Keratinocyte (primary cell): ENCODE measurements at regions not wholly inside any gene's neighbourhood (a gene's known extent, or its start where the extent isn't known, plus 50 kb on each side); places are given as distances from the start of the nearest gene placed in this dataset.

Experiments
- DNase-seq: peaks from one replicate; pipeline ENCODE4 v3.0.0-alpha.2; 2011; ENCODE audit warnings: low read depth, missing footprints, low spot score
- FAIRE-seq: peaks from 2 replicates; lab custom pipeline; 2011; peaks lifted over from hg19 to GRCh38; lab: Jason Lieb, UNC
- H2AFZ ChIP-seq: 2 replicates; pipeline ENCODE4 v1.6.0; 2012; ENCODE audit warnings: low read length, control low read depth, inconsistent platforms; ENCODE audit not compliant: control insufficient read depth
- H3K27ac ChIP-seq: 2 replicates; pipeline ENCODE4 v1.5.1; 2011; ENCODE audit warnings: low read length; ENCODE audit not compliant: control insufficient read depth, insufficient read depth
- H3K27me3 ChIP-seq: 3 replicates; pipeline ENCODE4 v1.6.0; 2011; ENCODE audit warnings: low read length; ENCODE audit not compliant: control insufficient read depth, insufficient read depth; ENCODE audit errors: extremely low read depth
- H3K36me3 ChIP-seq, 2 experiments: 2 replicates in 1 of 2; 3 replicates in 1 of 2; pipeline ENCODE4 v1.5.1; 2011; ENCODE audit warnings: low read length in 2 of 2, mild to moderate bottlenecking in 1 of 2; ENCODE audit not compliant: control insufficient read depth in 2 of 2, insufficient read depth in 2 of 2; ENCODE audit errors: extremely low read depth in 1 of 2
- H3K4me1 ChIP-seq: 3 replicates; pipeline ENCODE4 v1.5.1; 2011; ENCODE audit warnings: low read length; ENCODE audit not compliant: control insufficient read depth, insufficient read depth; ENCODE audit errors: extremely low read depth
- H3K4me2 ChIP-seq: 3 replicates; pipeline ENCODE4 v1.6.0; 2011; ENCODE audit warnings: low read depth, low read length; ENCODE audit not compliant: control insufficient read depth, insufficient read depth; ENCODE audit errors: extremely low read depth
- H3K4me3 ChIP-seq, 3 experiments: fragments of 200-600 bp in 1 of 3; sonication (generic) in 1 of 3; 2 replicates in 2 of 3; 3 replicates in 1 of 3; pipeline ENCODE4 v1.5.1; 2011 to 2016; ENCODE audit warnings: low read length in 3 of 3, mild to moderate bottlenecking in 3 of 3, control low read depth in 2 of 3, inconsistent platforms in 1 of 3, low read depth in 1 of 3, mixed read lengths in 1 of 3, mixed run types in 1 of 3, moderate library complexity in 1 of 3; ENCODE audit not compliant: control insufficient read depth in 2 of 3, insufficient read depth in 2 of 3; ENCODE audit errors: extremely low read depth in 1 of 3
- H3K79me2 ChIP-seq: 2 replicates; pipeline ENCODE4 v1.6.0; 2012; ENCODE audit warnings: low read length; ENCODE audit not compliant: control insufficient read depth, insufficient read depth
- H3K9ac ChIP-seq: 3 replicates; pipeline ENCODE4 v1.6.0; 2011; ENCODE audit warnings: low read length; ENCODE audit not compliant: control insufficient read depth, insufficient read depth; ENCODE audit errors: extremely low read depth
- H3K9me1 ChIP-seq: 3 replicates; pipeline ENCODE4 v1.6.0; 2011; ENCODE audit warnings: low read length; ENCODE audit not compliant: control insufficient read depth, insufficient read depth; ENCODE audit errors: extremely low read depth
- H3K9me3 ChIP-seq: 2 replicates; pipeline ENCODE4 v1.5.1; 2012; ENCODE audit warnings: low read depth, low read length; ENCODE audit not compliant: control insufficient read depth
- H4K20me1 ChIP-seq: 3 replicates; pipeline ENCODE4 v1.6.0; 2011; ENCODE audit warnings: low read length; ENCODE audit not compliant: control insufficient read depth, insufficient read depth; ENCODE audit errors: extremely low read depth
- EZH2 ChIP-seq: IDR thresholded peaks from one replicate; pipeline ENCODE4 v1.6.1; 2012; ENCODE audit warnings: inconsistent platforms, mild to moderate bottlenecking, low read length, moderate library complexity
- dilution Hi-C: fragments of 300-500 bp; cut with MboI; formaldehyde crosslinking; loops from one replicate; pipeline ENCODE4 v1.7.0; 2020; ENCODE audit warnings: low sequenced_read_pairs; ENCODE audit not compliant: extremely low pct_ligation_motif_present
- TF ChIP-seq, protein P1 (sequence below), 3 experiments: IDR thresholded peaks in 1 of 3; conservative IDR thresholded peaks in 1 of 3; optimal IDR thresholded peaks in 1 of 3; 2 replicates in 2 of 3; 3 replicates in 1 of 3; pipeline versions ENCODE3 to v1.5.1; 2011; ENCODE audit warnings: low read length in 3 of 3, mild to moderate bottlenecking in 3 of 3, moderate library complexity in 2 of 3, control low read depth in 1 of 3, inconsistent platforms in 1 of 3; ENCODE audit not compliant: insufficient read depth in 2 of 3; ENCODE audit errors: extremely low read depth in 1 of 3

DNA sequence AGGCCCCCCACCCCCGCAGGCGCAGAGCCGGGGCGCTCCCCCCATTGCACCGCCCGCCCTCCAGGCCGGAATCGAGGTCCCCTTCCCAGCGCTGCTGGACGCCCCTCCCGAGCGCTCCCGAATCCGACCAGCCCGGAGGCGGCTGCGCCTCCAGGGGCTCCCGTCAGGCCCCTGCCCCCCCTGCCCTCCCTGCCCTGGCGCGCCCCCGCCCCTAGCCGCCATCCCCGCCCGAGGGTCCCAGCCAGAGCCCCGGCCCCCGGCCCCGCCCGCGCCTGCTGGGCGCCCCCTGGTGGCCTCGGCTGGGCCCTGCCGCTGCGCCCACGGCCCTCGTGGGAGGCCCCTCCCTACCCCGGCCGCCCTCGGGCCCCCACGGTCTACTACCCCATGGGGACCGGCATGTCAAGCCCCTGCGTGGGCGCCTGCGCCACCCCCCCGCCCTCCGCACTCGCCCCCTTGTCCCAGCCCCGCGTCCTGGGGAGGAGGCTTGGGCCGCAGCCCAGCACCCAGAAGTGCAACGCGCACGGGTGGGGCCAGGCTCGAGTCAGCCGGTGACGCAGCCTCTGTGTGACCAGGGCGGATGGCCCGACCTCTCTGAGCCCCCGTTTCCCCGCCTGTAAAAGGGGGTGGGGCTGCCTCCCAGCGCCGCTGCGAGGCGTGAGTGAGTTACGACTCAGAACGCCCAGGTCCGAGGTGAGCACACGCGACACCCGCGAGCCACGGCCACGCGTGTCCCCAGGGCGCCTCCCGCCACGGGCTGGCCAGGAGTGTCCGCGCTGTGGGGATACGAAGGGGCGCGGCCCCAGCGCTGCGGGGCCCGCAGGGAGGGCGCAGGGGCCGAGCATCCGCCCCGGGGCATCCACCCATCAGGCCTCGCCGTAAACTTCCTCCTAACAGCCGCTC is 104.9 kb downstream of the FAM53A start:
- Histone ChIP-seq H3K9me3 (no peaks in the 10 kb centered on the region), H3K36me3 (no peaks in the 10 kb centered on the region), H3K9me1 (no peaks in the 10 kb centered on the region), H3K27me3 (peaks cover 16% of the 10 kb centered on the region), H3K9ac (peak overlapping the region; percentile 60), H3K27ac (peak overlapping the region; percentile 40), H3K79me2 (no peaks in the 10 kb centered on the region), H3K4me3 (peak overlapping the region; percentile 61 to 74 (median 68)), H2AFZ (peak overlapping the region; percentile 44), H4K20me1 (no peaks in the 10 kb centered on the region), H3K4me2 (peak overlapping the region; percentile 83), H3K4me1 (no peaks in the 10 kb centered on the region)
- peak; percentile 36 for DNase-seq
- no peak for TF ChIP-seq EZH2
- TF ChIP-seq, protein P1, sequence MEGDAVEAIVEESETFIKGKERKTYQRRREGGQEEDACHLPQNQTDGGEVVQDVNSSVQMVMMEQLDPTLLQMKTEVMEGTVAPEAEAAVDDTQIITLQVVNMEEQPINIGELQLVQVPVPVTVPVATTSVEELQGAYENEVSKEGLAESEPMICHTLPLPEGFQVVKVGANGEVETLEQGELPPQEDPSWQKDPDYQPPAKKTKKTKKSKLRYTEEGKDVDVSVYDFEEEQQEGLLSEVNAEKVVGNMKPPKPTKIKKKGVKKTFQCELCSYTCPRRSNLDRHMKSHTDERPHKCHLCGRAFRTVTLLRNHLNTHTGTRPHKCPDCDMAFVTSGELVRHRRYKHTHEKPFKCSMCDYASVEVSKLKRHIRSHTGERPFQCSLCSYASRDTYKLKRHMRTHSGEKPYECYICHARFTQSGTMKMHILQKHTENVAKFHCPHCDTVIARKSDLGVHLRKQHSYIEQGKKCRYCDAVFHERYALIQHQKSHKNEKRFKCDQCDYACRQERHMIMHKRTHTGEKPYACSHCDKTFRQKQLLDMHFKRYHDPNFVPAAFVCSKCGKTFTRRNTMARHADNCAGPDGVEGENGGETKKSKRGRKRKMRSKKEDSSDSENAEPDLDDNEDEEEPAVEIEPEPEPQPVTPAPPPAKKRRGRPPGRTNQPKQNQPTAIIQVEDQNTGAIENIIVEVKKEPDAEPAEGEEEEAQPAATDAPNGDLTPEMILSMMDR (optimal IDR thresholded peaks at IDR 0.05 in 1 of 3, IDR thresholded peaks at IDR 0.05 in 1 of 3, conservative IDR thresholded peaks at IDR 0.05 in 1 of 3; ENCODE audit: extremely low read depth in 1 of 3, insufficient read depth in 2 of 3, low read length in 3 of 3), result peak in 2 of 3 experiments; percentile 47 to 58
- no peak for FAIRE-seq
- dilution Hi-C loops, result no loop called here

DNA sequence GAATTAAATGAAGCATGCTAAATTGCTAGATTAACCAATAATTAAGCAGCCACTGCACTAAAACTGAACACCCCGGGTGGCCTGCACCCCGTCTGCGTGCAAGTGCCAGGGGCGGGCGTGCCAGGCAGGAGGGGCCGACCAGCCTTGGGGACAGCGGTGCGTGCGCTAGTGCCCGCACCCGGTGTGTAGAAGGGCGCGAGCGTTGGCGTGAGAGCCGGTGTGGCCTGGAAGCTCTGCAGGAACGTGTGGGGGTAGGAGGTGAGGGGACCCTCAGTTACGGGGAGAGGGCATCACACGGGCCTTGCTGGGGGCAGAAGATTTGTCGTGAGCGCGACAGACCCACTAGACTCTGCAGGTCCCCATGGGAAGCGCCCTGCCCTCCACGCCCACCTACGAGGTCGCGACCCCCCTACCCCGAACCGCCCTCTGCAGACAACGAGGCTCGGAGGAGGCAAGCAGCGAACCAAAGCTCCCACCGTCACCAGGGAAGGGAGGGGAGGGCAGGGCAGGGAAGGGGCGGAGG is 105.8 kb downstream of the FAM53A start:
- H3K36me3 ChIP-seq, result no peaks in the 10 kb centered on the region
- no peak for FAIRE-seq
- no peak overlapping the region for H3K27ac ChIP-seq
- no peaks in the 10 kb centered on the region for H3K9me3 ChIP-seq
- TF ChIP-seq, protein P1 (optimal IDR thresholded peaks at IDR 0.05 in 1 of 3, IDR thresholded peaks at IDR 0.05 in 1 of 3, conservative IDR thresholded peaks at IDR 0.05 in 1 of 3; ENCODE audit: extremely low read depth in 1 of 3, insufficient read depth in 2 of 3, low read length in 3 of 3), result no peak
- TF ChIP-seq EZH2, result no peak
- H3K4me2 ChIP-seq, result no peak overlapping the region
- H4K20me1 ChIP-seq, result no peaks in the 10 kb centered on the region
- H3K9ac ChIP-seq, result no peak overlapping the region
- dilution Hi-C loops, result no loop called here
- no peaks in the 10 kb centered on the region for H3K4me1 ChIP-seq
- H3K27me3 ChIP-seq, result peaks cover 16% of the 10 kb centered on the region
- no peaks in the 10 kb centered on the region for H3K79me2 ChIP-seq
- H3K9me1 ChIP-seq, result no peaks in the 10 kb centered on the region
- H3K4me3 ChIP-seq, result peak overlapping the region in 1 of 3 experiments; percentile 12
- no peak for DNase-seq
- H2AFZ ChIP-seq, result no peak overlapping the region
